DOHH2 (cell line): ENCODE measurements at regions not wholly inside any gene's neighbourhood (a gene's known extent, or its start where the extent isn't known, plus 50 kb on each side); places are given as distances from the start of the nearest gene placed in this dataset.

ENCODE experiments used
- H3F3A ChIP-seq: fragments of 200-600 bp; sonication (generic), shearing (Covaris generic); 2 replicates; pipeline ENCODE4 v1.6.0; 2016; ENCODE audit warnings: antibody characterized with exemption, mild to moderate bottlenecking; ENCODE audit not compliant: control insufficient read depth, insufficient read depth
- H3K27ac ChIP-seq: fragments of 200-600 bp; sonication (generic); 2 replicates; pipeline ENCODE4 v1.5.1; 2014; ENCODE audit warnings: low read depth, mild to moderate bottlenecking, low read length, moderate library complexity
- H3K27me3 ChIP-seq: fragments of 200-600 bp; sonication (generic); 2 replicates; pipeline ENCODE4 v1.6.1; 2014; ENCODE audit warnings: mild to moderate bottlenecking, low read length, mixed read lengths; ENCODE audit not compliant: control insufficient read depth
- H3K36me3 ChIP-seq: fragments of 200-600 bp; sonication (generic); 2 replicates; pipeline ENCODE4 v1.6.1; 2014; ENCODE audit warnings: mild to moderate bottlenecking, low read length, moderate library complexity, mixed read lengths; ENCODE audit not compliant: control insufficient read depth
- H3K4me1 ChIP-seq: fragments of 200-600 bp; sonication (generic); 2 replicates; pipeline ENCODE4 v1.6.1; 2014; ENCODE audit warnings: mild to moderate bottlenecking, low read length, mixed read lengths; ENCODE audit not compliant: control insufficient read depth
- H3K4me2 ChIP-seq: fragments of 200-600 bp; sonication (generic); 2 replicates; pipeline ENCODE4 v1.6.0; 2014; ENCODE audit warnings: mild to moderate bottlenecking, low read length, moderate library complexity
- H3K4me3 ChIP-seq: fragments of 200-600 bp; sonication (generic); 2 replicates; pipeline ENCODE4 v1.5.1; 2014; ENCODE audit warnings: mild to moderate bottlenecking, low read length, mixed read lengths
- H3K79me2 ChIP-seq: fragments of 200-600 bp; sonication (generic); 2 replicates; pipeline ENCODE4 v1.6.1; 2014; ENCODE audit warnings: mild to moderate bottlenecking, low read length, mixed read lengths; ENCODE audit not compliant: control insufficient read depth
- H3K9me2 ChIP-seq: fragments of 200-600 bp; sonication (generic); replicated peaks from 2 replicates; pipeline ENCODE4 v1.6.1; 2014; ENCODE audit warnings: mild to moderate bottlenecking, low read length, mixed read lengths; ENCODE audit not compliant: control insufficient read depth
- H3K9me3 ChIP-seq: fragments of 200-600 bp; sonication (generic); 2 replicates; pipeline ENCODE4 v1.6.1; 2014; ENCODE audit warnings: antibody characterized with exemption, low read length, mixed read lengths; ENCODE audit not compliant: control insufficient read depth, insufficient read depth
- H4K20me1 ChIP-seq: fragments of 200-600 bp; sonication (generic); 2 replicates; pipeline ENCODE4 v1.6.0; 2014; ENCODE audit warnings: low read depth, mild to moderate bottlenecking, antibody characterized with exemption, low read length, moderate library complexity; ENCODE audit not compliant: control insufficient read depth, insufficient read depth
- CTCF ChIP-seq: fragments of 200-600 bp; sonication (generic); IDR thresholded peaks from one replicate; pipeline ENCODE4 v1.5.1; 2014; ENCODE audit warnings: antibody characterized with exemption, mild to moderate bottlenecking, low read depth, low read length; ENCODE audit not compliant: poor library complexity, severe bottlenecking
- EZH2phosphoT487 ChIP-seq: fragments of 200-600 bp; sonication (generic); IDR thresholded peaks from 2 replicates; pipeline ENCODE4 v1.6.1; 2017; ENCODE audit warnings: borderline replicate concordance, mild to moderate bottlenecking, antibody characterized with exemption, low read length, moderate library complexity, mixed read lengths

- H3K9me3 ChIP-seq: no peaks in the 10 kb centered on the region
- TF ChIP-seq EZH2phosphoT487 (no peak), CTCF (no peak)
- no peak overlapping the region for H3K4me3 ChIP-seq
- no peaks in the 10 kb centered on the region for H3K79me2 ChIP-seq
- no peak overlapping the region for H3K27ac ChIP-seq
- H3K36me3 ChIP-seq: no peaks in the 10 kb centered on the region
- H3K27me3 ChIP-seq: no peaks in the 10 kb centered on the region
- H3K4me1 ChIP-seq: peaks cover 9% of the 10 kb centered on the region
- no peaks in the 10 kb centered on the region for H3K9me2 ChIP-seq
- no peak overlapping the region for H3K4me2 ChIP-seq
- no peaks in the 10 kb centered on the region for H4K20me1 ChIP-seq
- H3F3A ChIP-seq: no peaks in the 10 kb centered on the region
These were observed 388.5 kb downstream of the LMO4 start for GRCh38 chr1:87717157-87717670.

- TF ChIP-seq EZH2phosphoT487 (no peak), CTCF (no peak)
- H3K4me2 ChIP-seq: no peak overlapping the region
- no peaks in the 10 kb centered on the region for H3K27me3 ChIP-seq
- H3K4me3 ChIP-seq: no peak overlapping the region
- H3K79me2 ChIP-seq: no peaks in the 10 kb centered on the region
- H3K36me3 ChIP-seq: no peaks in the 10 kb centered on the region
- no peaks in the 10 kb centered on the region for H3K9me2 ChIP-seq
- H4K20me1 ChIP-seq: no peaks in the 10 kb centered on the region
- H3K9me3 ChIP-seq: no peaks in the 10 kb centered on the region
- no peaks in the 10 kb centered on the region for H3F3A ChIP-seq
- no peak overlapping the region for H3K27ac ChIP-seq
- peaks cover 9% of the 10 kb centered on the region for H3K4me1 ChIP-seq
These were observed 389.7 kb downstream of the LMO4 start for GRCh38 chr1:87718241-87718950.

- TF ChIP-seq EZH2phosphoT487 (no peak), CTCF (no peak)
These were observed 391.0 kb downstream of the LMO4 start for GRCh38 chr1:87719658-87720057.

More at GRCh38 chr1:87719658-87720057, 391.0 kb downstream of the LMO4 start:
- no peaks in the 10 kb centered on the region for H3K79me2 ChIP-seq
- H3K4me1 ChIP-seq: peaks cover 9% of the 10 kb centered on the region
- H3K27me3 ChIP-seq: no peaks in the 10 kb centered on the region
- no peaks in the 10 kb centered on the region for H3K36me3 ChIP-seq
- no peaks in the 10 kb centered on the region for H3F3A ChIP-seq
- H3K4me3 ChIP-seq: no peak overlapping the region
- no peaks in the 10 kb centered on the region for H3K9me2 ChIP-seq
- no peak overlapping the region for H3K4me2 ChIP-seq
- no peak overlapping the region for H3K27ac ChIP-seq
- no peaks in the 10 kb centered on the region for H4K20me1 ChIP-seq
- H3K9me3 ChIP-seq: no peaks in the 10 kb centered on the region
